Panc1 (cell line): ENCODE measurements at regions not wholly inside any gene's neighbourhood (a gene's known extent, or its start where the extent isn't known, plus 50 kb on each side); places are given as distances from the start of the nearest gene placed in this dataset.

Source experiments
- POLR2AphosphoS5 ChIP-seq: IDR thresholded peaks from 2 replicates; pipeline ENCODE4 v1.6.1; 2012; ENCODE audit warnings: mild to moderate bottlenecking, low read depth, low read length, moderate library complexity
- SIN3A ChIP-seq: IDR thresholded peaks from 2 replicates; pipeline ENCODE4 v1.6.1; 2012; ENCODE audit warnings: low read depth, mild to moderate bottlenecking, low read length, moderate library complexity, borderline replicate concordance; ENCODE audit not compliant: insufficient read depth
- TF ChIP-seq, protein P1 (sequence below): fragments of 450-650 bp; IDR thresholded peaks from 2 replicates; pipeline ENCODE4 v1.5.1; 2017; ENCODE audit warnings: mild to moderate bottlenecking
- TF ChIP-seq, protein P2 (sequence below), 2 experiments: IDR thresholded peaks; 2 replicates each; pipeline ENCODE4 v1.6.1; 2011 to 2012; ENCODE audit warnings: low read depth in 2 of 2, control low read depth in 1 of 2, low read length in 1 of 2, mild to moderate bottlenecking in 1 of 2, moderate library complexity in 1 of 2; ENCODE audit not compliant: insufficient read depth in 1 of 2

DNA sequence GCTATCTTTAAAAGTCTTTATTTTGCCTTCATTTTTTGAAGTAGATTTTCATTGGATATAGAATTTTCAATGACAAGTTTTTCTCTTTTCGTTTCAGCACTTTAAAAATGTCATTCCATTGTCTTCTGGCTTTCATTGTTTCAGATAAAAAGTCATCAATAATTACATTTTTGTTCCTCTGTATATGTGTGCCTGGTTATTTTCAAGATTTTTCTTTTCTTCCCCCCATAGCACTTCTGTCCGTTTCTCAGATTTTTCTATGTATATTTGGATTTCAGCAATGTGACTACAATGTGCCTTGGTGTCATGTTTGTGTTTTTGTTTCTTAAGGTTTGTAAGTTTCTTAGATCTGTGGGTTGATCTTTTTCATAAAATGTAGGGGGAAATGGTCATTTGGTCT lies 66.3 kb upstream of the HSD17B12 start:
- TF ChIP-seq SIN3A, result no peak
- TF ChIP-seq, protein P1, sequence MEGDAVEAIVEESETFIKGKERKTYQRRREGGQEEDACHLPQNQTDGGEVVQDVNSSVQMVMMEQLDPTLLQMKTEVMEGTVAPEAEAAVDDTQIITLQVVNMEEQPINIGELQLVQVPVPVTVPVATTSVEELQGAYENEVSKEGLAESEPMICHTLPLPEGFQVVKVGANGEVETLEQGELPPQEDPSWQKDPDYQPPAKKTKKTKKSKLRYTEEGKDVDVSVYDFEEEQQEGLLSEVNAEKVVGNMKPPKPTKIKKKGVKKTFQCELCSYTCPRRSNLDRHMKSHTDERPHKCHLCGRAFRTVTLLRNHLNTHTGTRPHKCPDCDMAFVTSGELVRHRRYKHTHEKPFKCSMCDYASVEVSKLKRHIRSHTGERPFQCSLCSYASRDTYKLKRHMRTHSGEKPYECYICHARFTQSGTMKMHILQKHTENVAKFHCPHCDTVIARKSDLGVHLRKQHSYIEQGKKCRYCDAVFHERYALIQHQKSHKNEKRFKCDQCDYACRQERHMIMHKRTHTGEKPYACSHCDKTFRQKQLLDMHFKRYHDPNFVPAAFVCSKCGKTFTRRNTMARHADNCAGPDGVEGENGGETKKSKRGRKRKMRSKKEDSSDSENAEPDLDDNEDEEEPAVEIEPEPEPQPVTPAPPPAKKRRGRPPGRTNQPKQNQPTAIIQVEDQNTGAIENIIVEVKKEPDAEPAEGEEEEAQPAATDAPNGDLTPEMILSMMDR, result no peak
- TF ChIP-seq POLR2AphosphoS5, result no peak
- TF ChIP-seq, protein P2, sequence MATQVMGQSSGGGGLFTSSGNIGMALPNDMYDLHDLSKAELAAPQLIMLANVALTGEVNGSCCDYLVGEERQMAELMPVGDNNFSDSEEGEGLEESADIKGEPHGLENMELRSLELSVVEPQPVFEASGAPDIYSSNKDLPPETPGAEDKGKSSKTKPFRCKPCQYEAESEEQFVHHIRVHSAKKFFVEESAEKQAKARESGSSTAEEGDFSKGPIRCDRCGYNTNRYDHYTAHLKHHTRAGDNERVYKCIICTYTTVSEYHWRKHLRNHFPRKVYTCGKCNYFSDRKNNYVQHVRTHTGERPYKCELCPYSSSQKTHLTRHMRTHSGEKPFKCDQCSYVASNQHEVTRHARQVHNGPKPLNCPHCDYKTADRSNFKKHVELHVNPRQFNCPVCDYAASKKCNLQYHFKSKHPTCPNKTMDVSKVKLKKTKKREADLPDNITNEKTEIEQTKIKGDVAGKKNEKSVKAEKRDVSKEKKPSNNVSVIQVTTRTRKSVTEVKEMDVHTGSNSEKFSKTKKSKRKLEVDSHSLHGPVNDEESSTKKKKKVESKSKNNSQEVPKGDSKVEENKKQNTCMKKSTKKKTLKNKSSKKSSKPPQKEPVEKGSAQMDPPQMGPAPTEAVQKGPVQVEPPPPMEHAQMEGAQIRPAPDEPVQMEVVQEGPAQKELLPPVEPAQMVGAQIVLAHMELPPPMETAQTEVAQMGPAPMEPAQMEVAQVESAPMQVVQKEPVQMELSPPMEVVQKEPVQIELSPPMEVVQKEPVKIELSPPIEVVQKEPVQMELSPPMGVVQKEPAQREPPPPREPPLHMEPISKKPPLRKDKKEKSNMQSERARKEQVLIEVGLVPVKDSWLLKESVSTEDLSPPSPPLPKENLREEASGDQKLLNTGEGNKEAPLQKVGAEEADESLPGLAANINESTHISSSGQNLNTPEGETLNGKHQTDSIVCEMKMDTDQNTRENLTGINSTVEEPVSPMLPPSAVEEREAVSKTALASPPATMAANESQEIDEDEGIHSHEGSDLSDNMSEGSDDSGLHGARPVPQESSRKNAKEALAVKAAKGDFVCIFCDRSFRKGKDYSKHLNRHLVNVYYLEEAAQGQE (IDR thresholded peaks at IDR 0.05; ENCODE audit: insufficient read depth in 1 of 2, low read depth in 2 of 2, low read length in 1 of 2), result no peak
